GM19043 (cell line): ENCODE measurements at regions not wholly inside any gene's neighbourhood (a gene's known extent, or its start where the extent isn't known, plus 50 kb on each side); places are given as distances from the start of the nearest gene placed in this dataset.

ENCODE experiments used
- ATAC-seq: cut with Tn5 transposase; IDR thresholded peaks from one replicate; pipeline ENCODE4 v1.9.1; 2021; ENCODE audit warnings: low read depth; ENCODE audit not compliant: unreplicated experiment

GRCh38 chr1:239778208-239778813, 313.4 kb upstream of the FMN2 start:
- ATAC-seq: no peak

GRCh38 chr1:239779962-239780361, 311.7 kb upstream of the FMN2 start:
- no peak for ATAC-seq

GRCh38 chr1:239784896-239785295, 306.8 kb upstream of the FMN2 start:
- no peak for ATAC-seq

GRCh38 chr1:239785576-239785975, 306.1 kb upstream of the FMN2 start:
- no peak for ATAC-seq

GRCh38 chr1:239786464-239786863, 305.2 kb upstream of the FMN2 start:
- no peak for ATAC-seq

GRCh38 chr1:239792157-239792556, 299.5 kb upstream of the FMN2 start:
- no peak for ATAC-seq

- ATAC-seq: no peak
Measured at GRCh38 chr1:239795304-239795703, 296.4 kb upstream of the FMN2 start.

- no peak for ATAC-seq
Measured at GRCh38 chr1:239799617-239800016, 292.1 kb upstream of the FMN2 start.

- ATAC-seq: no peak
Measured at GRCh38 chr1:239800861-239801260, 290.8 kb upstream of the FMN2 start.

GRCh38 chr1:239802275-239802674, 289.4 kb upstream of the FMN2 start:
- no peak for ATAC-seq

- ATAC-seq: no peak
Measured at GRCh38 chr1:239803781-239804180, 287.9 kb upstream of the FMN2 start.

- ATAC-seq: no peak
Measured at GRCh38 chr1:239804266-239804665, 287.4 kb upstream of the FMN2 start.

GRCh38 chr1:239805042-239805441, 286.6 kb upstream of the FMN2 start:
- ATAC-seq: no peak

- ATAC-seq: no peak
Measured at GRCh38 chr1:239805851-239806772, 285.6 kb upstream of the FMN2 start.

GRCh38 chr1:239806897-239807296, 284.8 kb upstream of the FMN2 start:
- no peak for ATAC-seq

- no peak for ATAC-seq
Measured at GRCh38 chr1:239807361-239807760, 284.3 kb upstream of the FMN2 start.

- no peak for ATAC-seq
Measured at GRCh38 chr1:239810061-239810481, 281.6 kb upstream of the FMN2 start.

- ATAC-seq: no peak
Measured at GRCh38 chr1:239811211-239811885, 280.3 kb upstream of the FMN2 start.

- ATAC-seq: no peak
Measured at GRCh38 chr1:239812580-239812979, 279.1 kb upstream of the FMN2 start.

- ATAC-seq: no peak
Measured at GRCh38 chr1:239814306-239814881, 277.3 kb upstream of the FMN2 start.

GRCh38 chr1:239815074-239815473, 276.6 kb upstream of the FMN2 start:
- ATAC-seq: no peak
